Right renal pelvis (tissue), 4 donors: ENCODE measurements at regions not wholly inside any gene's neighbourhood (a gene's known extent, or its start where the extent isn't known, plus 50 kb on each side); places are given as distances from the start of the nearest gene placed in this dataset.
A peak's percentile ranks its signal among the peaks of the same experiment; 100 is the strongest.
"Not testable (repeated sequence)": the region's sequence is repeated elsewhere in the genome, so short reads cannot be mapped to it uniquely, and the experiment has no call there.

Experiments used
- DNase-seq, 4 donors: peaks; one replicate each; pipeline ENCODE4 v3.0.0-alpha.2; 2013; ENCODE audit warnings: low read depth in 4 of 4, low spot score in 3 of 4, missing footprints in 1 of 4

GRCh38 chr14:44625098-44625497 is 118.0 kb upstream of the FSCB start:
- no peak for DNase-seq

- DNase-seq, result peak in 1 of 4 donors; percentile 5
Observed at GRCh38 chr14:44620121-44621019, 113.3 kb upstream of the FSCB start.

GRCh38 chr14:44616204-44616603 is 109.1 kb upstream of the FSCB start:
- no peak for DNase-seq

GRCh38 chr14:44613061-44613712 is 106.1 kb upstream of the FSCB start:
- no peak for DNase-seq

- no peak for DNase-seq
Observed at GRCh38 chr14:44612002-44612401, 104.9 kb upstream of the FSCB start.

- DNase-seq, result no peak
Observed at GRCh38 chr14:44609876-44610510, 102.9 kb upstream of the FSCB start.

GRCh38 chr14:44609201-44609600 is 102.1 kb upstream of the FSCB start:
- no peak for DNase-seq

- DNase-seq, result no peak
Observed at GRCh38 chr14:44607701-44608100, 100.6 kb upstream of the FSCB start.

GRCh38 chr14:44606576-44606975 is 99.5 kb upstream of the FSCB start:
- no peak for DNase-seq

- DNase-seq, result not testable (repeated sequence)
Observed at GRCh38 chr14:44601266-44601665, 94.2 kb upstream of the FSCB start.

GRCh38 chr14:44589180-44589579 is 82.1 kb upstream of the FSCB start:
- DNase-seq, result no peak

- no peak for DNase-seq
Observed at GRCh38 chr14:44586910-44587309, 79.8 kb upstream of the FSCB start.

- DNase-seq, result no peak
Observed at GRCh38 chr14:44576356-44576755, 69.3 kb upstream of the FSCB start.

- DNase-seq, result no peak
Observed at GRCh38 chr14:44567997-44568396, 60.9 kb upstream of the FSCB start.

- DNase-seq, result no peak
Observed at GRCh38 chr14:44565968-44566367, 58.9 kb upstream of the FSCB start.

- no peak for DNase-seq
Observed at GRCh38 chr14:44564908-44565307, 57.8 kb upstream of the FSCB start.
